ENCODE measurements at regions not wholly inside any gene's neighbourhood (a gene's known extent, or its start where the extent isn't known, plus 50 kb on each side); places are given as distances from the start of the nearest gene placed in this dataset.

DNA sequence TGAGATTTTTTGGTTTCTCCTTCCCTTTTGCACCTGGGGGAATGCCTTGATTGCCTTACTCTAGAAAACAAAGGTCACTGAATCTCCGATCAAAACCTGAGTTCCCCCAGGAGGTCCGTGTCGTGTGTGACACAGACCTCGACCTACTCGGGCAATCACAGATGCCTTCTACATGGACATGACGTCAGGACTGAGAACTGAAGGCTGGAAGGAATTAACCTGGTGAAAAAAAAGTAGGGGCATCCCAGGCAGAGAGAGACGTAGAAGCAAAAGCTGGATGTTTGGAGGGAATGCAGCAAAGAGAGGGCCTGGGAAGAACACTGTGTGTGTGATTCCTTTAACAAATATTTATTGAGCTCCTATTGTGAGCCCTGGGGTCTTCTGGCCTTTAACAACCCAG is 178.0 kb downstream of the PRDM2 start:
- DNase-seq (ENCODE audit: low spot score), result no peak

- no peak for DNase-seq (ENCODE audit: low spot score)
Observed at GRCh38 chr1:13878451-13878850, 178.5 kb downstream of the PRDM2 start.

DNA sequence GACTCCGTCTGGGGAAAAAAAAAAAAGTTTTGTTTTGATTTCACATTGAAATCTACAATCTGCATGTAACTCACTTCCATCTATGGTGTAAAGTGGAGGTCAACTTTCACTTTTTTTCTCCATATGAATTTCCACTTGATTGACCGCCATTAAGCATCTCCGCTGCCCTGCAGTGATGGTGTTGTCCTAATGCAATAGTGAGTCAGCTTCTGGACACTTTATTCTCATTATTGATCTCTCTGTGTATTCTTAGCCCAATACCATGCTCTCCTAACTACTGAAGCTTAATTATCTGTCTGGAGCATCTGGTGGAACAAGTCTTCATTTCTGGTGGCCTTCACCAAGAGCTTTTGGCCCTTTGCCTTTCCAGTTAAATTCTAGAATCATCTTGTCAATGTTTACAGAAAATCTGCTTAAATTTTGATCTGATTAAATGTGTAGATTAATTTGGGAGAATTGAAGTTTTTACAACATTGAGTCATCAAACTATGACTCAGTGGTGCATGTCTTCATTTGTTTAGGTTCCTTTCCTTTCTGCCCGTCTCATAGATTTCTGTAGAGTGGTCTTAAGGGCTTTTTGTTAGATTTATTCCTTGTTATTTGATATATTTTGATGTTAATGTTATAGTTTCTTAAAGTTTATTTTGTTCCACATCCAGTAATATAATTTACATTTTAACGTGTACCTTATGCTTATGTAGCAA is 181.5 kb downstream of the PRDM2 start:
- DNase-seq (ENCODE audit: low spot score), result no peak

DNA sequence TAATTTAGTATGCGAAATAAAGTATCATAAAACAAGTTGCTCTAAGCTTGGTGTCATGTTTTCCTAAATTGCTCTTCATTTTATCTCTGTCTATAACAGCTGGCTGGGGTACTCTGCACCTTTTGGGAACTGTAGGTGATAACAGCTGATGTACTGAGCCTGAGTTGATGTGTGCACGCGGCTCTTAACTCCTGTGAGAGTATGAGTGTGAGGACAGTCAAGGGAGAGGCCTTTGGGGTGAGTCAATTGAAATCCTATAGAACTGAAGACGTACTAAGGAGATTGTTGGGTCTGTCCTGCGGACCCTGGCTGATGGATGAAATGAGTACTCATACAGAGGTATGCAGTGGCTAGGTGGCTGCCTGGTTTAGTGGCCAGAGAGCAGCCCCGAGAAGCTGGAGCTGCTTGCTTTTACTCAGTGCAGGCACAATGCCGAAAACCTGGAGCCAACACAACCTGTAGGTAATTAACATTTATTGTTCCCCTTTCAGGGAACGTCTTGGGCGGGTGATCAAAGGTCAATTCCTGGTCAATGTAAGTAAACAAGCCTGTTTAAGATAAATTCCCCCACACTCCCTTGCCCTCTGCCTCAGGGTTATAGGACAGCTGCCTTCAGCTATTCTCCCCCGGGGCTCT is 188.5 kb downstream of the PRDM2 start:
- DNase-seq (ENCODE audit: low spot score), result no peak

GRCh38 chr1:13889495-13889894 is 189.5 kb downstream of the PRDM2 start:
- DNase-seq (ENCODE audit: low spot score), result no peak

DNA sequence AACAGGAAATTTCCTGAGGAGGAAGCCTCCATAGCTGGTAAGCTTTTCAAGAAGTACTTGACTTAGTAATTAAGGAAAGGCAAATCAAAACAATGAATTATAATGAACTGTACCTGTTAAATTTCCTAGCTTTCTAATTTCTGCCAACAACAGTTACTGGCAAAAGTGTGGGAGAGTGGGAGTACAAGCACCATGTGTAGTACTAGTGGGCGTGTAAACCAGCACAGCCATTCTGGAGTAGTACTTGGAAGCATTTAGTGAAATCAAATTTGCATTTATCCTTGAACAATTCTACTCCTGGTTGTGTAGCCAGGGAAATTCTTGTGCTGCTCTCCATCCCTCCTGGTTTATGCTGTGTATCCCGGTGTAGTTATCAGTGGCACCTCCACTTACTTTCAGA is 190.8 kb downstream of the PRDM2 start:
- DNase-seq (ENCODE audit: low spot score), result no peak

- DNase-seq (ENCODE audit: low spot score), result no peak
Observed at GRCh38 chr1:13892198-13892597, 192.2 kb downstream of the PRDM2 start.

- no peak for DNase-seq (ENCODE audit: low spot score)
Observed at GRCh38 chr1:13892671-13893325, 192.8 kb downstream of the PRDM2 start.

DNA sequence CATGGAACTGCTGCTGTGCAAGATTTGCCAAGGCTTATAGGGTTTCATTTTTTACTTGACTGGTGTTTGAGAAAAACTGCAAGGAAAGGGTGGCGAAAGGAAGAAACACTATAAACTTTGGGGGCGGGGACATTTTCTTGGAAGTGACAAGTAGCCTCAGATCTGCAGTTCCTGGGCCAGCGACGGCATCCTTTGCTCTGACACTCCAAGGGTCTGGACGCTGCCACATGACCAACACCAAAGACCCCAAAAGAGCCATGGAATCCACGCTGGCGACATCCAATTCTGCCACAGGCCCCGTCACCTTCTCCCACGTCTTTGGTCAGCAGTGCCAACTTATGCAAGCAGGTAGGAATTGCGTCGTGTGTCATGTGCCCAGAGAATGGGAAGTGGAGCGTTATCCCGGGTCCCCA is 193.4 kb downstream of the PRDM2 start:
- no peak for DNase-seq (ENCODE audit: low spot score)

GRCh38 chr1:13896932-13897331 is 196.9 kb downstream of the PRDM2 start:
- DNase-seq (ENCODE audit: low spot score), result no peak

GRCh38 chr1:13898406-13898805 is 198.4 kb downstream of the PRDM2 start:
- DNase-seq (ENCODE audit: low spot score), result no peak

GRCh38 chr1:13899856-13900255 is 199.9 kb downstream of the PRDM2 start:
- no peak for DNase-seq (ENCODE audit: low spot score)

- no peak for DNase-seq (ENCODE audit: low spot score)
Observed at GRCh38 chr1:13900583-13900982, 200.6 kb downstream of the PRDM2 start.

DNA sequence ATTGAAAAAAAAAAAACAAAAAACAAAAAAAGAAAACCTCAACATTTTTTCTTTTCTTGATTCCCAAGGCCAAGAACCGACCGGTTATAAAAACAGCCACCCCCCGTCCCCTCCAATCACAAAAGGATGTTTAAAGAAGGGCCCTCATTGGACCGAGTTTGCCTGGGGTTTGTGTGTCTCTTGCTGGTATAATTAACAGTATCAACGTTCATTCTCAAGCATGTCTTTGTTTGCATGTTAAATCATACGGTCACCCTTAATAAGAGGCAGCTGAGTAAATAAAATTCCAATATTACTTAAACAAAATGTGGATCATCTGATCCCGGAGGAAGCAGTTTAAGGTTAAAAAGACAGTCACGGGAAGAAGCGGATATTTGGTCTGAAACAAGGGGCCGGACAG is 201.1 kb downstream of the PRDM2 start:
- no peak for DNase-seq (ENCODE audit: low spot score)

GRCh38 chr1:13901597-13901996 is 201.6 kb downstream of the PRDM2 start:
- no peak for DNase-seq (ENCODE audit: low spot score)

GRCh38 chr1:13908128-13908527 is 208.1 kb downstream of the PRDM2 start:
- no peak for DNase-seq (ENCODE audit: low spot score)

DNA sequence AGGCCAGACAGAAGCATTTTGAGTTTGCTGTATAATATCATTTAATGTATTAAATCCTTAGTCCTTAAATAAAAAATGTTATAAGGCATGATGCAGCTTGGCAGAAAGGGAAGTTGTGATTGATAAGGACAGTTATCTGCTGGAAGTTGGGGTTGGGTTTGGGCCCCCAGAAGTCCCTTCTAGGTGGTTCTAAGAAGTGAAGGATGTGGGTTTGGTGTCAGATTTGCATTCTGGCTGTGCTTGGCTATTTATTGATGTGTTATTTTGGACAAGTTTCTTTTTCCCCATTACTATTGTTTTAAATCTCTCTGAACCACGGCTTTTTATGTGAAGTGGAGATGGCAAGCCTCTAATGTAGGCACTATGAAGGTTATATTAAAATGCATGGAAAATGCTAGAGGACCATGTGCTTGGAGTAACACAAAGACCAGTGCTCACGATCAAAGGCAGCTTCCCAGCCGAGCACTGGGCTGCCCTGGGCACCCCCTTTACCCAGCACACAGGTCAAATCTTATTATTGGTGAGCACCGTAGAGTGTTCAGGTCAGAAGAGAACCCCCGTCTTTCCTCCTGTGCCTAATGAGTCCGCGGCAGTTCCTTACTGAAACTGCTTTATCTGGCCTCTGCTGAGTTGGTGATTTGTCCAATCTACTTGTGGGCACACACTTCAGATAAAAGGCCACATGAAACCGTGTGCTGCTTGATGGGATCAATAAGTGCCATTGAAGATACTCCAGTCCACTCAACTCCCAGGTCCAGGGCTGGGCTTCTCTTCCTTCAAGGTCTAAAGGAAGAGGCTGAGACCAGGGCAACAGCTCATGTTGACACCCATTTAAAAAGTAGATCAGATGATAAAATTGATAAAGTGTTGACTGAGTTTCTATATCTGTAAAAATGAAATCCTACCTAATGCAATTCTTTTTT is 212.0 kb downstream of the PRDM2 start:
- no peak for DNase-seq (ENCODE audit: low spot score)

- DNase-seq (ENCODE audit: low spot score), result no peak
Observed at GRCh38 chr1:13913396-13913795, 213.4 kb downstream of the PRDM2 start.

GRCh38 chr1:13916530-13916929 is 216.5 kb downstream of the PRDM2 start:
- no peak for DNase-seq (ENCODE audit: low spot score)

DNA sequence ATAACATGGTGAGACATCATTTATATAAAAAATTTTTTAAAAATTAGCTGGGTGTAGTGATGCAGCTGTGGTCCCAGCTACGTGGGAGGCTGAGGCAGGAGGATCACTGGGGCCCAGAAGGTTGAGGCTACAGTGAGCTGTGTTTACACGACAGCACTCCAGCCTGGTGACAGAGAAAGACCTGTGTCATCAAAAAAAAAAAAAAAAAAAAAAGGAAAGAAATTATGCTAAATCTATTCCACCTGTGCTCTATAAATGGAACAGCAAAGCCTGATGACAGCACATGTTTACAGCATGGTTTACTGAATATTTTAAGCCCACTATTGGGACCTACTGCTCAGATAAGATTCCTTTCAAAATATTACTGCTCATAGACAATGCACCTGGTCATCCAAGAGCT is 217.6 kb downstream of the PRDM2 start:
- no peak for DNase-seq (ENCODE audit: low spot score)

GRCh38 chr1:13918862-13919261 is 218.9 kb downstream of the PRDM2 start:
- no peak for DNase-seq (ENCODE audit: low spot score)

DNA sequence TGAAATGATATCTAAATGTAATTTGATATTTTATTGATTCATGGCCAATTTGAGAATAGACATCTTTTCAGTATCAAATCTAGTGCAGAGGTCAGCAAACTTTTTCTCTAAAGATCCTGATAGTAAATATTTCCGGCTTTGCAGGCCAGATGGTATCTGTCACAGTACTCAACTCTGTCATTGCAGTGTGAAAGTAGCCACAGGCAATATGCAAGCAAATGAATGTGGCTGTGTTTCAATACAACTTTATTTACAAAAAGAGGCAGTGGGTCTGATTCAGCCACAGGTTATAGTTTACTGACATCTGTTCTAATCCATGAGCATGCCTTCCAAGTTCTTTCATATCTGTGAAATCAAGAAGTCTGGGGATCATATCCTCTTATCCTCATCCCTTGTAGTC is 221.2 kb downstream of the PRDM2 start:
- no peak for DNase-seq (ENCODE audit: low spot score)

Measured in globus pallidus (tissue), 1 donor.